GM19468 (cell line): ENCODE measurements at regions not wholly inside any gene's neighbourhood (a gene's known extent, or its start where the extent isn't known, plus 50 kb on each side); places are given as distances from the start of the nearest gene placed in this dataset.

Source experiments
- ATAC-seq: cut with Tn5 transposase; IDR thresholded peaks from one replicate; pipeline ENCODE4 v1.9.1; 2021; ENCODE audit warnings: mild to moderate bottlenecking, moderate library complexity, moderate number of reproducible peaks; ENCODE audit not compliant: unreplicated experiment; ENCODE audit errors: extremely low read depth

GRCh38 chr1:14090062-14090461 is 390.1 kb downstream of the PRDM2 start:
- ATAC-seq = no peak

DNA sequence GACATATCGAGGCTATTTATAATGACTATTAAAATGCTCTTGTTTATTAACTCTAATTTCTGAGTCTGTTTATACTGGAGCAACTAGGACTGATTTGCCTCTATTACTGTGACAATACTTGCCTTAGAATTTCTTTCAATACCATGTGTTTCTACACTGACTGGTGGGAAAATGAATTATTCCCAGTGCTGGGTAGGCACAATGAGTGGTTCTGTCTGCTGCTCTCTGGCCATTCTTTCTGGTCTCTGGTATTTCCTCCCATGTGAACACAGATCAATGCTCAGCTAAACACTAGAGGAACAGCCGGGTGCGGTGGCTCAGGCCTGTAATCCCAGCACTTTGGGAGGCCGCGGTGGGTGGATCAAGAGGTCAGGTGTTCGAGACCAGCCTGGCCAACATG is 390.5 kb downstream of the PRDM2 start:
- ATAC-seq = no peak

DNA sequence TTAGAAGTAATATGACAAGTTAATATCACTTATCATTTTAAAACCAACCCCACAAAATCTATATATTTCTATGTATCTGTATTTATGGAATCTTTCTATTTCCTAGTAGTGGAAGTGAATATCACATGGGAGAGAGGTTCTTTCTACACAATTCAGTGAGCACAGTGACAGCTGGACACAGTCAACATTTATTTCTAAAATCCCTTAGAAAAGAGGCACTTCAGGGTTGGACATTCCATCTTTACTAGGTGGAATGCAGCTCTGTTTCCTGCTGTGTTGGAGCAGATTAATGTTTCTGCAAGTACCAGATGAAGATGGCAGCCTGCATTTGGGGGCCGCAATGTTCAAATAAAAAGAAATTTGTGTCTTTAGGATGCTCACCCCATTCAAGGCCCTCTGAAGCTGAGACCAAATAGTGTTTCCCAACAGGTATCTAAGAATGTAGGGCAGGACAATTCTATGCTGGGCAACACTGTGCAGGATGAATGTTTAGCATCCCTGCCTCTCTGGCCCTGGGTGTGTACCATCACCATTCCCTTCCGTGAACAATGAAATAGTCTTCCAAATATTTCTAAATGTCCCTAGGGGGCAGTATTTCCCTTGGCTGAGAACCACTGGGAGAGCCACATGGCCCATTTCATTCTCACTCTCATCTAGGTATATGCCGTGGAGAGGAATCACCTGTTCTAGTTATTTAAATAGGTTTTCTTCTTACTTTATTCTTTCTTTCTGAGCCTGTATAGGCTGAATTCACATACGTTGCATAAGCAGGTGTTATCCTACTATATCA is 394.8 kb downstream of the PRDM2 start:
- ATAC-seq = no peak

DNA sequence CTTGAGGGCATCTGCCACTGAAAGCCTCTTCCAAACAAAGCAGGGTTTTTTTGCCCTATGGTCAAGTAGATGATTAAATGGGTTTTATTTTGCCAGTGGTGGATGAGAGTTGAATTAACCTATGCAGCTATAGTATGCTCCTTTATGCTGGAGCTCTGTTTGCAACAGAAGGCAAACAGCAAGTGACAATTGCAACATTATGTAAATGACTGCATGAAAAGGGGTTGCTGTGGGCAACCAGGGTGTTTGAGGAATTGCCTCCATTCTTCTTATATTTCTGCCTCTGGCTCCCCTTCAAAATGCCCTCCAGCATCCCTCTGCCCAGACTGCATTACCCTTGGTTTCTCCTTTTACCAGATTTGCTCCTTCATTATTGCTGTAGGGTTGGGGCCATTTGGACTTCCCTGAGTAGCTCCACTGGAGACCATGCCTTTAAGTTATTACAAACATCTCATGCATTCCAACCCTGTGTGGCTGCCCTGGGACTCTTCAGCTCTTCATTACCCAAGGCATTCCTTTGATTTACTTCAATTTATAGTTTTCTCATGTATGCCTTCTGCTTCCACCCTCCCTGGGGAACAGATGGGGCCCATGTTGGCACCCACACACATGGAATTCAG is 398.4 kb downstream of the PRDM2 start:
- ATAC-seq = no peak

- no peak for ATAC-seq
Measured at GRCh38 chr1:14100444-14100843, 400.5 kb downstream of the PRDM2 start.

GRCh38 chr1:14100919-14101318 is 400.9 kb downstream of the PRDM2 start:
- ATAC-seq = no peak

- ATAC-seq = no peak
Measured at GRCh38 chr1:14102180-14102579, 402.2 kb downstream of the PRDM2 start.

GRCh38 chr1:14103878-14104430 is 404.0 kb downstream of the PRDM2 start:
- no peak for ATAC-seq

DNA sequence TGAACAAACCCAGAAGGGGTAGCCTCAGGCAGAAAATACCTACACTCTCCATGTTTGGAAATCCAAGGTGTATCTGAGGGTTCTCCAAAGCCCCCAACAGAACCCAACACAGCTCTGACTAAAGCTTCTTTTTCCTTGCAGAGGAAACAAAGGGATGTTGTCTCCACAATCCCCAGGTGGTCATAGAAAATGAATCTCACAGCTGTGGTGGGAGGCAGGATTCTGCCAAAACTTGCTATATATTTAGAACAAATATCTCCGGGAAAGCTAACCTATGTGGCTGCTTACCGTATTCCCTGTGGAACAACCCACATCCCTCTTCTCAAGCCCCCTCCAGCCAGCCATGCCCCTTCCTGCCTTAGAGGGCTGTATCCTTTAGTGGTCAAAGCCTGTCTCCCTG is 406.1 kb downstream of the PRDM2 start:
- ATAC-seq = no peak

GRCh38 chr1:14106679-14107313 is 406.8 kb downstream of the PRDM2 start:
- no peak for ATAC-seq

- no peak for ATAC-seq
Measured at GRCh38 chr1:14108356-14109275, 408.6 kb downstream of the PRDM2 start.

- no peak for ATAC-seq
Measured at GRCh38 chr1:14109276-14109635, 409.3 kb downstream of the PRDM2 start.

- no peak for ATAC-seq
Measured at GRCh38 chr1:14110040-14110439, 410.1 kb downstream of the PRDM2 start.

GRCh38 chr1:14111121-14111520 is 411.1 kb downstream of the PRDM2 start:
- ATAC-seq = no peak

DNA sequence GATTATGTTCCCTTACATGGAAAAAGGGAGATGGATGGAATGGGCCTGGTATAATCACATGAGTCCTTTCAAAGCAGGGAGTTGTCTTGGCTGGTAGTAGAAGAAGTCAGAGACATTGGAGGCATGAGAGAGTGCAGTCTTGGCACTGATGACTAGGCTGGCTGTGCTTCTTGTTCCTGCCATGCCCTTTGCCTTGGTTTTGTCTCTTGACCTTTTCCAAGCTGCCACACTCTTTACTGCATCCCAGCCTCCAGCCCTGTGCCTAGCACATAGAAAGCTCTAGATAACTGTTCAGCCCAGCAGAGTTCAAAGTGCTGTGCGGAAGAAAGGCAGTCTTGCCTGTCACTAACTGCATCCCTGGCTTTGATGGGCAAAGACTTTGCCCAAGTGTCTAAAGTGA is 412.6 kb downstream of the PRDM2 start:
- ATAC-seq = no peak

DNA sequence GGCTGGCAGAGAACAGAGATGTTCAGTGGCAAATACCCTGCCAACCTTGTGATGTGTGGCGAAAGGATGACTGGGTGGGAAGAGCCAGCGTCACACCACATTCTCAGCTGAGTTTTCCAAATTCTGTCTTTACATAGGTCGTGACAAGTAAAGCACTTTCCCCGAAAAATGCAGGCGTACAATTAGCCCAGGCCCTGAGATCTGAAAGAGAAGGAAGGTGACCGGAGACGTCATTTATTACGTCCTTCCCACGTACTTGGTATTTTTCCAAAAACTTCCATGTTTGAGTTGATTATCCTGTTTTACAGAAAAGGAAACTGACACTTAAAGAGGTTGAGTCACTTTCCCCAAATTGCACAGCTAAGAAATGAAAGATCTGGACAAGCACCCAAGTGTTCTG is 413.3 kb downstream of the PRDM2 start:
- no peak for ATAC-seq

GRCh38 chr1:14113841-14114567 is 414.0 kb downstream of the PRDM2 start:
- no peak for ATAC-seq

DNA sequence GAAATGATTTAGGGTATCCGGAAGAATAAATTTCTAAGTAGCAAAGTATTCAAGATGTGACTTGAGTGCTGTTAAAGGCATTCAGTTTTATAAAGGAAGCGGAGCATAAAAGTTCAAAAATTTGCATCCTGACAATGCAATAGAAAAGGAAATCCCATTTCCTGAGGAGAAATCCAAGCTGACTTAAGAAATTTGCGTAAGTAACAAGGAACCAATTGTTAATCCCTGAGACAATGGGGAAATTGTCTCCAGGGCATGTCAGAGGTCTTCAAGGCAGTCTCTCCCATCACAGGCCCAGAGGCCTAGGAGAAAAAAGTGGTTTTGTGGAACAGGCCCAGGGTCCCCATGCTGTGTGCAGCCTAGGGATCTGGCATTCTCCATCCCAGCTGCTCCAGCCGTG is 416.0 kb downstream of the PRDM2 start:
- no peak for ATAC-seq

- no peak for ATAC-seq
Measured at GRCh38 chr1:14117700-14118099, 417.7 kb downstream of the PRDM2 start.
